ENCODE measurements at regions not wholly inside any gene's neighbourhood (a gene's known extent, or its start where the extent isn't known, plus 50 kb on each side); places are given as distances from the start of the nearest gene placed in this dataset.
"Not testable (repeated sequence)": the region's sequence is repeated elsewhere in the genome, so short reads cannot be mapped to it uniquely, and the experiment has no call there.

DNA sequence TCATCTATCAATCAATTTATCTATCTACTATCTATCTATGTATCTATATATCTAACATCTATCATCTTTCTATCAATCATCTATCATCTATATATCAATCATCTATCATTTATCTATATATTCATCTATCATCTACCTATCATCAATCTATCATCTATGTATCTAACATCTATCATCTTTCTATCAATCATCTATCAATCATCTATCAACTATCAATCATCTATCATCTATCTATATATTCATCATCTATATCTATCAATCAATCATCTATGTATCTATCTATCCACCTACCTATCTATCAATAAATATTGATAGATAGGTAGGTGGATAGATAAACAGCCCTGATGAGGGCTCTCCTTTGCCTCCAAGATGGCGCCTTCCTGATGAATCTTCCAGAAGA, 4499.8 kb upstream of the OR11H1 start:
- H3K4me2 ChIP-seq (ENCODE audit: control insufficient read depth, extremely low read depth, insufficient read depth, low read depth, low read length); H3K4me1 ChIP-seq (ENCODE audit: control insufficient read depth, extremely low read depth, insufficient read depth, low read length); DNase-seq (ENCODE audit: low read depth, low spot score); H4K20me1 ChIP-seq (ENCODE audit: control insufficient read depth, extremely low read depth, insufficient read depth, low read length); FAIRE-seq; H2AFZ ChIP-seq (ENCODE audit: control insufficient read depth, low read length); H3K27ac ChIP-seq (ENCODE audit: control insufficient read depth, insufficient read depth, low read length); H3K9me1 ChIP-seq (ENCODE audit: control insufficient read depth, extremely low read depth, insufficient read depth, low read length); dilution Hi-C loops (cut with MboI; ENCODE audit: extremely low pct_ligation_motif_present, low sequenced_read_pairs); H3K79me2 ChIP-seq (ENCODE audit: control insufficient read depth, insufficient read depth, low read length); H3K4me3 ChIP-seq (ENCODE audit: control insufficient read depth in 2 of 3, extremely low read depth in 1 of 3, insufficient read depth in 2 of 3, low read depth in 1 of 3, low read length in 3 of 3); H3K36me3 ChIP-seq (ENCODE audit: control insufficient read depth in 2 of 2, extremely low read depth in 1 of 2, insufficient read depth in 2 of 2, low read length in 2 of 2); H3K9ac ChIP-seq (ENCODE audit: control insufficient read depth, extremely low read depth, insufficient read depth, low read length); H3K27me3 ChIP-seq (ENCODE audit: control insufficient read depth, extremely low read depth, insufficient read depth, low read length): not testable (repeated sequence)
- peaks cover 39% of the 10 kb centered on the region for H3K9me3 ChIP-seq (ENCODE audit: control insufficient read depth, low read depth, low read length)

DNA sequence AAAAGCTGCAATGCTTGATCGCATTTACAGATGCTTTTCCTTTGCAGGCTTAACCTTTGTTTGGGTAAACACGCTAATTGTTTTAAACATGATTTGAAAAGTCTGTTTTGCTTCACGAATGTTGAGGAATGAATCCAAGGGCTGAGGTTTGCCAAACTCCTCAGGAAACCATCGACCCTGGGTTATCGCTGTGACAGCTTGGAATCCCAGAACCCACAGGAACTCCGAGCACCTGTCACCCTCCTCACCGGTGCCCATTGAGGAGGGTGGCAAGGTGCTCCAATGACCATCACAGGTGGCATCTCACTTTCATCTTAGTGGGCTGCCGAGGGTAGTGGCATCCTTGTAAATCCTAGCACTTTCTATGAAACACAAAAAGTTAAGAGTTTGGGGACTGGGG, 4498.5 kb upstream of the OR11H1 start:
- H3K36me3 ChIP-seq (ENCODE audit: control insufficient read depth in 2 of 2, extremely low read depth in 1 of 2, insufficient read depth in 2 of 2, low read length in 2 of 2); H3K9me1 ChIP-seq (ENCODE audit: control insufficient read depth, extremely low read depth, insufficient read depth, low read length); H3K79me2 ChIP-seq (ENCODE audit: control insufficient read depth, insufficient read depth, low read length); H3K4me1 ChIP-seq (ENCODE audit: control insufficient read depth, extremely low read depth, insufficient read depth, low read length); H2AFZ ChIP-seq (ENCODE audit: control insufficient read depth, low read length); FAIRE-seq; H3K27me3 ChIP-seq (ENCODE audit: control insufficient read depth, extremely low read depth, insufficient read depth, low read length); H3K9ac ChIP-seq (ENCODE audit: control insufficient read depth, extremely low read depth, insufficient read depth, low read length); dilution Hi-C loops (cut with MboI; ENCODE audit: extremely low pct_ligation_motif_present, low sequenced_read_pairs); DNase-seq (ENCODE audit: low read depth, low spot score); H4K20me1 ChIP-seq (ENCODE audit: control insufficient read depth, extremely low read depth, insufficient read depth, low read length); H3K27ac ChIP-seq (ENCODE audit: control insufficient read depth, insufficient read depth, low read length); H3K4me2 ChIP-seq (ENCODE audit: control insufficient read depth, extremely low read depth, insufficient read depth, low read depth, low read length); H3K4me3 ChIP-seq (ENCODE audit: control insufficient read depth in 2 of 3, extremely low read depth in 1 of 3, insufficient read depth in 2 of 3, low read depth in 1 of 3, low read length in 3 of 3): not testable (repeated sequence)
- H3K9me3 ChIP-seq (ENCODE audit: control insufficient read depth, low read depth, low read length): peaks cover 42% of the 10 kb centered on the region

DNA sequence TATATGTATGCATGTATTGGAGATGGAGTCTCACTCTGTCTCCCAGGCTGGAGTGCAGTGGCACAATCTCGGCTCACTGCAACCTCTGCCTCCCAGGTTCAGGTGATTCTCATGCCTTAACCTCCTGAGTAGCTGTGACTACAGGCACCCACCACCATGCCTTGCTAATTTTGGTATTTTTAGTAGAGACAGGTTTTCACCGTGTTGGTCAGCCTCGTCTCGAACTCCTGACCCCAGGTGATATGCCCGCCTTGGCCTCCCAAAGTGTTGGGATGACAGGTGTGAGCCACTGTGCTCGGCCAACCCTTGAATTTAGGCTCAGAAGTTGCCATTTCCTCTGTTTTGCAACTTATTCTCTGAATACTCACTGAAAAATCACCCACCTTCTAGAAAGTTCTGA, 4498.0 kb upstream of the OR11H1 start:
- dilution Hi-C loops (cut with MboI; ENCODE audit: extremely low pct_ligation_motif_present, low sequenced_read_pairs); H3K79me2 ChIP-seq (ENCODE audit: control insufficient read depth, insufficient read depth, low read length); H3K4me2 ChIP-seq (ENCODE audit: control insufficient read depth, extremely low read depth, insufficient read depth, low read depth, low read length); H3K9me1 ChIP-seq (ENCODE audit: control insufficient read depth, extremely low read depth, insufficient read depth, low read length); H3K9ac ChIP-seq (ENCODE audit: control insufficient read depth, extremely low read depth, insufficient read depth, low read length); H2AFZ ChIP-seq (ENCODE audit: control insufficient read depth, low read length); H3K36me3 ChIP-seq (ENCODE audit: control insufficient read depth in 2 of 2, extremely low read depth in 1 of 2, insufficient read depth in 2 of 2, low read length in 2 of 2); H3K4me1 ChIP-seq (ENCODE audit: control insufficient read depth, extremely low read depth, insufficient read depth, low read length); H3K27me3 ChIP-seq (ENCODE audit: control insufficient read depth, extremely low read depth, insufficient read depth, low read length); DNase-seq (ENCODE audit: low read depth, low spot score); H3K4me3 ChIP-seq (ENCODE audit: control insufficient read depth in 2 of 3, extremely low read depth in 1 of 3, insufficient read depth in 2 of 3, low read depth in 1 of 3, low read length in 3 of 3); H4K20me1 ChIP-seq (ENCODE audit: control insufficient read depth, extremely low read depth, insufficient read depth, low read length); H3K27ac ChIP-seq (ENCODE audit: control insufficient read depth, insufficient read depth, low read length); FAIRE-seq: not testable (repeated sequence)
- peaks cover 45% of the 10 kb centered on the region for H3K9me3 ChIP-seq (ENCODE audit: control insufficient read depth, low read depth, low read length)

DNA sequence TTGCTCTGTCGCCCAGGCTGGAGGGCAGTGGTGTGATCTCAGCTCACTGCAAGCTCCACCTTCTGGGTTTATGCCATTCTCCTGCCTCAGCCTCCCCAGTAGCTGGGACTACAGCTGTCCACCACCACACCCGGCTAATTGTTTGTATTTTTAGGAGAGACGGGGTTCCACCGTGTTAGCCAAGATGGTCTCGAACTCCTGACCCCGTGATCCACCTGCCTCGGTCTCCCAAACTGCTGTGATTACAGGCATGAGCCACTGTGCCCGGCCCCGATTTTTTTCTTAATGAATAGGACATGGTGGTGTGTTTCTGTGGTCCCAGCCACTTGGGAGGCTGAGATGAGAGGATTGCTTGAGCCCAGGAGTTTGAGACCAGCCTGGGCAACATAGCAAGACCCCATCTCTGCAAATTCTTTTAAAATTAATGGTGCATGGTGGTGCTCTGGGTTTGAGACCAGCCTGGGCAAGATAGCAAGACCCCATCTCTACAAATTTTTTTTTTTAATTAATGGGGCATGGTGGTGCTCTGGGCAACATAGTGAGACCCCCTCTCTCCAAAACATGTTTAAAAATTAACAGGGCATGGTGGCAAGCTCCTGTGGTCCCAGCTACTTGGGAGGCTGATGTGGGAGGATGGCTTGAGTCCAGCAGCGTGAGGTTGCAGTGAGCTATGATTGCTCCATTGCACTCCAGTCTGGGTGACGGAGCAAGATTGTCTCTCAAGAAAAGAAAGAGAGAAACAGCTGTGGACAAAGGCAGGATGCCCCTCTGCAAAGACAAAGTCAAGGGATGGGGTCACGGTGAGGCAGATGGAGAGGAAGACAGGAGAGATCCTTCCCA, 4497.2 kb upstream of the OR11H1 start:
- dilution Hi-C loops (cut with MboI; ENCODE audit: extremely low pct_ligation_motif_present, low sequenced_read_pairs); FAIRE-seq; H3K79me2 ChIP-seq (ENCODE audit: control insufficient read depth, insufficient read depth, low read length): not testable (repeated sequence)

DNA sequence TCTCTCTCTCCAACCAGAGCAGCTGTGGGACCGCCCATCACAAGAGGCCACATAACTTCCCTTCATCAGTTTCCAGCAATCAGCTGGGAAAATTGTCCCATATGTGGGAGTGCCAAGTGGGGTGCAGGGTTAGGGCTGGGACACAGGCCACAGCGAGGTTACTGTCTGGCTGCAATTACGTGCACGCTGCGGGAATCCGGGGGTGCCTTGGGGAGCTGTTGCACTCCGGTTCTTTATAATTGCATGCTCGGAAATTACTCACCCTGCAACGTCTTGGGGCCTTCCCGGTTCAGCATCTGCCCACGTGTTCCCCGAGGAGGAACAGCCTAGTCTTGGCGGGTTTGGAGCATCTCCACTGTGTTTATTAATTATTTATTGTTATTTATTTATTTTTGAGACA, 4495.9 kb upstream of the OR11H1 start:
- not testable (repeated sequence) for FAIRE-seq; DNase-seq (ENCODE audit: low read depth, low spot score)

More for the DNA sequence above, 4497.2 kb upstream of the OR11H1 start:
- not testable (repeated sequence) for H3K4me3 ChIP-seq (ENCODE audit: control insufficient read depth in 2 of 3, extremely low read depth in 1 of 3, insufficient read depth in 2 of 3, low read depth in 1 of 3, low read length in 3 of 3); H3K9me1 ChIP-seq (ENCODE audit: control insufficient read depth, extremely low read depth, insufficient read depth, low read length); DNase-seq (ENCODE audit: low read depth, low spot score); H3K4me2 ChIP-seq (ENCODE audit: control insufficient read depth, extremely low read depth, insufficient read depth, low read depth, low read length); H3K27ac ChIP-seq (ENCODE audit: control insufficient read depth, insufficient read depth, low read length); H3K4me1 ChIP-seq (ENCODE audit: control insufficient read depth, extremely low read depth, insufficient read depth, low read length); H4K20me1 ChIP-seq (ENCODE audit: control insufficient read depth, extremely low read depth, insufficient read depth, low read length); H3K36me3 ChIP-seq (ENCODE audit: control insufficient read depth in 2 of 2, extremely low read depth in 1 of 2, insufficient read depth in 2 of 2, low read length in 2 of 2); H2AFZ ChIP-seq (ENCODE audit: control insufficient read depth, low read length); H3K27me3 ChIP-seq (ENCODE audit: control insufficient read depth, extremely low read depth, insufficient read depth, low read length); H3K9ac ChIP-seq (ENCODE audit: control insufficient read depth, extremely low read depth, insufficient read depth, low read length)
- peaks cover 48% of the 10 kb centered on the region for H3K9me3 ChIP-seq (ENCODE audit: control insufficient read depth, low read depth, low read length)

More for the DNA sequence above, 4495.9 kb upstream of the OR11H1 start:
- H3K79me2 ChIP-seq (ENCODE audit: control insufficient read depth, insufficient read depth, low read length); H3K9ac ChIP-seq (ENCODE audit: control insufficient read depth, extremely low read depth, insufficient read depth, low read length); H3K4me2 ChIP-seq (ENCODE audit: control insufficient read depth, extremely low read depth, insufficient read depth, low read depth, low read length); H3K9me1 ChIP-seq (ENCODE audit: control insufficient read depth, extremely low read depth, insufficient read depth, low read length); H3K4me1 ChIP-seq (ENCODE audit: control insufficient read depth, extremely low read depth, insufficient read depth, low read length); H3K4me3 ChIP-seq (ENCODE audit: control insufficient read depth in 2 of 3, extremely low read depth in 1 of 3, insufficient read depth in 2 of 3, low read depth in 1 of 3, low read length in 3 of 3); H3K36me3 ChIP-seq (ENCODE audit: control insufficient read depth in 2 of 2, extremely low read depth in 1 of 2, insufficient read depth in 2 of 2, low read length in 2 of 2); H2AFZ ChIP-seq (ENCODE audit: control insufficient read depth, low read length); H4K20me1 ChIP-seq (ENCODE audit: control insufficient read depth, extremely low read depth, insufficient read depth, low read length); dilution Hi-C loops (cut with MboI; ENCODE audit: extremely low pct_ligation_motif_present, low sequenced_read_pairs); H3K27ac ChIP-seq (ENCODE audit: control insufficient read depth, insufficient read depth, low read length); H3K27me3 ChIP-seq (ENCODE audit: control insufficient read depth, extremely low read depth, insufficient read depth, low read length): not testable (repeated sequence)
- peaks cover 54% of the 10 kb centered on the region for H3K9me3 ChIP-seq (ENCODE audit: control insufficient read depth, low read depth, low read length)

Measured in keratinocyte (primary cell).